D341Med (cell line): ENCODE measurements at regions not wholly inside any gene's neighbourhood (a gene's known extent, or its start where the extent isn't known, plus 50 kb on each side); places are given as distances from the start of the nearest gene placed in this dataset.

Experiments used
- DNase-seq: peaks from one replicate; pipeline ENCODE4 v3.0.0; 2012; ENCODE audit warnings: low spot score

DNA sequence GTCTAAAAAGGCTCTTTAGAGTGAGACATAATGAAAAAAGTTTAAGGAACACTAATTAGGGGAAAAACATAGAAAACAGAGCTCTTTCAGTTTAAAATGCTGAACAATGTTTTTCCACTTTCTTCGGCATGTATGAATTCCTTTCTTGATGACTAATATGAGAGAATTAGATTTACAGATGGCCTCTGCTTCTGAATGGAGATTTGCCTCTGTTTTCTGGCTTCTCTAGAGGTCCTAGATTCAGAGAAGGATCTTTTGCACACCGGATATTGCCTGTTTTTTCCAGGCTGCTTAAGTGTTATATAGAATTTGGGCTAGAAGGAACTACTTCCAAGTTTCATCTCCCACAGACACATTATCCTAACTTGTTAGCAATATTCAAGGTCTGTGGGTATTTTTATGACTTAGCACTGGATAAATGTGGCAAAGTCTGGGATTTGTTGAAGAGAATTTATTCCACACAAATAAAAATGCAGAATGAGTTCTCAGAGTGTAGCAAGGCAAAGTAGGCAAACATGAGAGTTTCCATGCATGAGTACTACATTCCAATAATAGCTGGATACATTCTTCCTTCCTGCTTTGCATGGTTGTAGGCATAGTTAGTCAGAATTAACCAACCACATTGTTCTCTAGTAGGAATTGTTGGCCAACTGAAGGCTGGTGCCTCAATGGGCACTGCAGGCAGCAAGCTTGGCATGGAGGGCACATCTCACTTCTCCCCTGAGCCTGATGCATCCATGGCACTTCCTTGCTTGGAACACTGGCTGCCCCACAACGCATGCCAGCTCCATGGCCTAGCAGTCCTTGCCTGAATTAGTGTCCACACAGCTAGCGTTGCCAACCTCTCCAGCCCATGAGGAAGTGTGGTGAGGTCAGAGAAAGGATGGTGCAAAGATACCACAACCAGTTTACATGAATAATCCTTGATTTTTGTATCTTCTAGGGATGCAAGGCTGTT lies 224.2 kb downstream of the CLIC5 start:
- no peak for DNase-seq

DNA sequence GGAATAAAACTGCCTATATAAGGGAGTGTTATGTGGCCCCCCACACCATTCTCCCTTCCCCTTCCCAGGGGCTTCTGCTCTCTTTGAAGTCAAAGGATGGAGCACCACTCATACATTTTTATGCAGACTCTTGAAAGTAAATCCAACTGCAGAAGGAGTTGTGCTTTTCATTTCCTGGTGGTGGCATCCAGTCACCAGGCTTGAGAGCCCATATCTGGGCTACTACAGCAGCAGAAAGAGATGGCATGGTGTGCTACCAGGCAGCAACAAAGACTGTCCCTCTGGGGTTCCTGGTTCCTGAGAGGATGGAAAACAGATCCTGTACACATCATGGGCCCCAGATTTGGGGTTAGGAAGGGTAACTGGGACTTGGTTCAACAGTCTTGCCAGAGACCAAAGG lies 226.4 kb downstream of the CLIC5 start:
- DNase-seq, result no peak

DNA sequence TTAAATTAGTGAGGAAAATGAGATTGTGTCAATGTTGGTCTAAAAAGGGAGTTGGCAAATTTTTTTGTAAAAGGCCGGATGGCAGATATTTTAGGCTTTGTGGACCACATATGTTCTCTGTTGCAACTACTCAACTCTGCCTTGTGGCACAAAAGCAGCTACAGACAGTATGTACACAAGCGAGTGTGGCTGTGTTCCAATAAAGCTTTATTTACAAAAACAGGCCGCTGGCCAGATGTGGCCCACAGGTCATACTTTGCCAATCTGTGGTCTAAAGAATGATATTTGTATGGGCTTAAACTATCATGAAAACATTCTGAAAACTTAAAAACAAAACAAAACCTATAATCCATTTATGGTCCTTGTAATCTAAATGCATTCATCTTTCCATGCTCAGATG lies 228.3 kb downstream of the CLIC5 start:
- no peak for DNase-seq

DNA sequence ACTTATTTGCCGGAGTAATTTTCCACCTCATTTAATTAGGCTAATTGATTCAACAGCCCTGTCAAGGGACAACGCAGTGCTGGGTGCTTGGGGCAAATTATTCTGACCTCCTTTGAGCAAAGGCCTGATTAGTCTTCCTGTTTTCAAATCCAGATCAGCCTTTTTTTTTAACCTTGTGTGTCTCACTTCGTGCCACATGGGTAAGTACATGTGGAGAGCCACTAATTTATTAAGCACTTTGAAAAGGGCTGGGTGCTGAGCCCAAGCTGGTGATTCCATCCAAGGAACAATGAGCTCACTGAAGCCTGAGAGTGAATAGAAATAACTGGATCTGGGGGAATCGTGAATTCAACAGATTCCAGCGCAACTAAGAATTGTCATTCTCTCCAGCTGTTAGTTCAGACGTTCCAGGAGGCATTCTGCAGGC lies 229.3 kb downstream of the CLIC5 start:
- DNase-seq, result no peak

DNA sequence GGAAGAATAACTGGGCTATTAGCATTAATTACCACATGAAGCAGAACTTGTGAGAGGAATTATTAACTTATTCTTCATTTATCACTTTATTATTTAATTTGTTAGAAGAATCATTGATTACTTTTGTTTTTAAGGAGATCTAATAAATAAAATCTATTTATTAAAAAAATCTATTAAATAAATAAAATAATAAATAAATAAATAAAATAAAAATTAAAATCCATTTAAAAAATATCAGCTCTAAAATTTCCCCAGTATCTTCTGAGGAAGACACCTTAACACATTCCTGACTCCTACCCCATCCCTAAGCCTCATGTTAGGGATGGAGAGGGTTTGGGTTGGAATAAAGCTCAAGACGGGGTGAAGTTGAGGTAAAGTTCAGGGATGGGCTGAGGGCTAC lies 231.4 kb downstream of the CLIC5 start:
- DNase-seq, result no peak

DNA sequence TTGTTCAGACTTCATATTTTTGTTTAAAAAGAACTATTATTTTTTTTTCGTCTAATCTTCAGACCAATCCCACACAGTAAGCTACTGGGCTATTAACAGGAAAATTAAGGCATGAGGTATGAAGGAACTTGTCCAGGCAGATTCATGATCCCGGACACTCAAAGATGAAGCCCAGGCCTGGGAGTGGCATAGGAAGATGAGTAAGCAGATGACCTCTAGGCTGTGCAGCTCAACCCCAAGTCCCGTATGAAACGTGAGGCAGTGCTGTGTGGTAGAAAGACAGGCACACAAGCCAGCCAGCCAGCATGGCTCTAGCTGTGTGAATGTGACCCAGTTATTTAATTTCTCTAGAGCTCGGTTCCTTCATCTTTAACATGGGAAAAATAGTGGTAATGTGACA lies 231.9 kb downstream of the CLIC5 start:
- no peak for DNase-seq

DNA sequence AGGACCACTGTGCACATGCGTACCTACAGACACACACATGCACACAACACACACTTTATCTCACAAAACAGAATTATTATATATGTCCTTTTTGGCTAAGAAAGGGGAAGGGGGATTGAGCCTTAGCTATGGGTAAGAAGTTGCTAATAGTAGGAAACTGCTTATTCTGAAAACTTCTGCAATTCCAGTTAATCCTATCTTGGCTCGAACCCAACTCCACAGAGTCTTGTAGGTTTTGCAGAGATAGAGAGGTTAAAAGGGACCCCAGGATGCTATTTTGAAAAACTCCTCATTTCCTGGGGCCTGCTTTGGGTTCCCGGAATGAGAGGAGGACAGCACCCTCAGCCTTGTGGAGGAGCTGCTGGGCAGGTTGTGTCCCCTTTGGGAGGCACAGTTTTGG lies 233.8 kb downstream of the CLIC5 start:
- DNase-seq, result no peak

DNA sequence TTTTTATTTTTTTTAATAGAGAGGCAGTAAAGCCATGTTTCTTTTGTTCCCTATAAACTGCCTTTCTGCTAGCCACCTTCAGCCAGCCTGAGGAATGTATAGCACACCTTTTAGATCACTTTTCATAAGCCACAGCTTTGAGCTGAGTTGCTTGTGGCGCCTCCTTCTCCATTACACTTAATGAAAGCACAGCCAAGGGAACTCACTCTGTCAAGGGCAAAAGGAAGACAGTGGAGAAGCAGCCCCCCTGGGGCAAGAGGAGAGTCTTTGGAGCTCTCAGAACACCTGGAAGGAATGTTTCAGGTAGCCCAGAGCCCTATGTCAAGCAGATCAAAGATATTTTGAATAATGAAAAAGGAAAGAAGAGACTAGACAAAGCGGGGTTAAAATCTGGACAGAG lies 235.1 kb downstream of the CLIC5 start:
- DNase-seq, result no peak

DNA sequence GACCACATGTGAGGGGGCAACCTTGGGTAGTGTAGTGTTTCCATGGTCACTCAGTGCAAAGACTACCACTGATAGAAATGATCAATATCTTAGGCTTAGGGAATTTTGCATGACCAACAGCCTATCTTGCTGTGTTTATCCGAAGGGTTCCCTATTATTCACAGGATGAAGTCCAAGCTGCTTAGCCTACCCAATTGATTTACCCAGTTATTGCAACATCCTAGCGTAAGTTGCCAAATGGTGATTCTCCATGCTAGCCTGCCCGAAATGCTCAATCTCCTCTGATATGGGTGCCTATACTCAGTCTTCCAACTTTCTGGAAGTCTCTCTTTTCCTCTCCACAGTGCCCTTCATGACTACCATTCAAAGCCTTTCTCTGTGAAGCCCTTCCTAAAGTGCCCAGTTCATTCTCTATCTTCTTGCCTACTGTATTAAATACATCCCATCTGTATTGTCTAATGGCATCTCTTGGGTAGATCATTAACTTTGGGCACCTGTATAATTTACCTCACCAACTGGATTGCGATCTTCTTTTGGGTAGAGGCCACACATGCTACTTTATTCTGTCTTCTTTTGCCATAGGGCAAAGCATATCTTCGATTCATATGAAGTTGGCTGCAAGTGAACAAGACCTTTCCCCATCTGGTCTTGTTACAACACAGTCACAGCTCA lies 240.5 kb downstream of the CLIC5 start:
- DNase-seq, result no peak

DNA sequence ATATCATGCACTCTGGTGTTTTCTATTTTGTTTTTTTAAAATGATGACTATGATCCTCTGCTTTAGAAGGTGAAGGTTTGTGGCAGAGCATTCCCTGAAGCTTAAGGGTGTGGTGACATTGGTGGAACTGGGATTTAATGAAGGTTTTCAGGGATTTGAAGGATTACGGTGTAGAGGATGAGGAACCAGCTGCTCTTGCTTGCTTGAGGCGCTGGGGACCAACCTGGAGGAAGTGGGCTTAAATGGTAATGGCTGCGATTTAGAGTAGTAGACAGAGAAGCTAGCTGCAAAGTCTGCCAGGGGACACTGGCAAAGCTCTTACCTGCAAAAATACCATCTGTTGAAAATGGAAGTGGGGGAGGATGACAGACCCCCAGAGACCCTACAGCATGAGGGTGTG lies 241.8 kb downstream of the CLIC5 start:
- DNase-seq, result no peak

DNA sequence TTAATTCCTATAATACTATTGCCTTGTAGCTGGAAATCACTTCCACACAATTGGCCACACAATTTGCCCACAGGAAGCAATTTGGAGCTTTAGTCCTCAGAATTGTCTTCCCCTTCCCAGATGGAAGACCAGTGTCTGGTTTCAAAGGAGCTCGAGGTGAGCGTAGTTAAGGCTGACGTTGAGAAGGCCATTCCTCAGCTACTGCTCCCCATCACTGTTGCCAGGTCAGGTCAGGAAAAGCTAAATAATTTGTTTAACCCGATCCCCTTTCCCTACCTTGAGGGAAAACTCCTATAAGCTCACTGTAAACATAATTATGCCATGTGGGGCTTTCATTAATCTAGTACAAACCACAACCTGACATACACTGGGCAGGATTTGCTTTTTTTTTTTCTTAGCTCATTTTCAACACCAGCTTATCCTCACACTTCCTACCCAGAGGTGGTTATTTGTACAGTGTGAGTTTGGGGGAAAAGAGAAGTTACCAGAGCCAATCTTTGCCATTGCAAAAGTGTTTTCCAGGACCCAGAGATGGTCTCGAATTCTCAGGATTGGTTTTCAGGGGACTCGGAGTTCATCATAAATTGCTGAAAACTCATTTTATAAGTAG lies 242.7 kb downstream of the CLIC5 start:
- no peak for DNase-seq

DNA sequence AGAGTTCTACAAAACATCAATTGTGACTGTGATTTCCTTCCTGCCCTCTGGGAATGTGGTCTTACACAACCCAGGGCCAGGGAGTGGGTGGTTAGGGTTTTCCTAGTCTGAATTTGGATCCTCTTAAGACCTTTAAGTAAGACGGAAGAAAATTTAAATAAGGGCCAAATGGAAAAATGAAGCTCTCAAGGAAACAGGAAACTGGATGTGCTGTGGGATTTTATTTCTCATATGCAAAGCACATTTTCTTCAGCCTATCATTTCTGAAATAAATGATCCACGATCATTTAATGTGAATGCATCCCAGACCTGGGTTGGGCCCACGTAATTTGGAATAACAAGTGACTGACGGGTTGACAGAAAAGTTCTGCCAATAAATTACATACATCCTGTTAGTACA lies 243.6 kb downstream of the CLIC5 start:
- DNase-seq, result no peak

DNA sequence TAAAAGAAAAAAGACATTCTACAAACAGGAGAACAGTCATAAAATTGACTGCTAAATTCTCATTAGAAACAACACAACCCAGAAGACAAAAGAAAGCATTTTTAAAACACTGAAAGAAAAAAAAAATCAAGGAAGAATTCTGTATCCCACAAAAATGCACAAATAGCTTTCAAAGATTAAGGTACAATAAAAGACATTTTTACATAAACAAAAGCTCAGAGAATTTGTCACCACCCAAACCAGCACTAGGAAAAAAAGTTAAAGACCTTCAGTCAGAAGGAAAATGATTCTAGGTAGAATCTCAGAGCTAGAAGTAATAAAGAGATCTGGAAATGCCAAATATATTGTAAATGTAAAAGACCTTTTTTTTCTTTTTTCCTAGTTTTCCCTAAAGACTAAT lies 252.4 kb downstream of the CLIC5 start:
- DNase-seq, result no peak

DNA sequence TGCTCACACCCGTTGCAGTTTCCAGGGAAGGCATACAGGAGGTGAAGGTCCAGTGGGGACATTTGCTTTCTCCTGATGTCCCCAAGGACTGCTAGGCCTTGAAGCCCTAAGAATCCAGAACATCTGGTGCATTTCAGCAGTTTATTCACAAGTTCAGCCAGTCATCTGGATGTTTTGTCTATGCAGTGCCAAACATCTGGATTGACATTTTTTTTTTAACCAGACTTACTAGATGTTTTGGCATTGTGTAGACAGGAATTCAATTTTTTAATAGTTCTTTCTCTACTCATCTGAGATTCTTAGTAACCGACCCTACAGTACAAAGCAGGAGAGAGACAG lies 256.2 kb downstream of the CLIC5 start:
- DNase-seq, result no peak

DNA sequence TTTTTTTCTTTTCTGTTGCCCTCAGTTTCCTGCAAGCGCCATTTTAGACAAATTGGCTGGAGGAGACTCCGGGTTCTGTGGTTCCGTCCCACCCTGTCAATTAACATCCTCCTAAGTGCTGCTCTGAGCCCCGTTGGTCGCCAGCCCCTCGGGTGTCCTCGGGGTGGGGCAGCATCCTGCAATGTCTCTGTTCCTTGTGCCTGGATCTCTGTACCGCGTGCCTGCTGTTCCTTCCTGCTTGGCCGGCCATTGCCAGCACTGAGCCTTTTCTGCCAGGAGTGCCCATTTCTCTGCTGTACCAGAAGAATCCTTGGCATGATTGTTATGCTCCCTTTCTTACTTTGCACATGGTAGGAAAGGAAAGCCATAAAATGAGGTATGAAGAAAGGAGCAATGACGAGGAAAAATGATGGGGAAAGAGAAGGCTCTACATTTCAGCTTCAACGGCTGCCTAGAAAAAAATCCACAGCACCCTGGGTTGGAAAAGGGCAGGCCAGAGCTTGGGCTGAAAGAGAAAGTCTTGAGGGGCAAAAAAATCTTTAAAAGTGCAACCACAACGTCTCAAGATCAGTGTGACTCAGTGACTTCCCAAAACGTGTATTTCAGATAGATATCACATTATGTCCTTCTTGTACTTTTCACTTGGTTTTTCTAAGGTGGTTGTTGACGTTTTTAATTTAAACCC lies 256.7 kb downstream of the CLIC5 start:
- DNase-seq, result no peak

DNA sequence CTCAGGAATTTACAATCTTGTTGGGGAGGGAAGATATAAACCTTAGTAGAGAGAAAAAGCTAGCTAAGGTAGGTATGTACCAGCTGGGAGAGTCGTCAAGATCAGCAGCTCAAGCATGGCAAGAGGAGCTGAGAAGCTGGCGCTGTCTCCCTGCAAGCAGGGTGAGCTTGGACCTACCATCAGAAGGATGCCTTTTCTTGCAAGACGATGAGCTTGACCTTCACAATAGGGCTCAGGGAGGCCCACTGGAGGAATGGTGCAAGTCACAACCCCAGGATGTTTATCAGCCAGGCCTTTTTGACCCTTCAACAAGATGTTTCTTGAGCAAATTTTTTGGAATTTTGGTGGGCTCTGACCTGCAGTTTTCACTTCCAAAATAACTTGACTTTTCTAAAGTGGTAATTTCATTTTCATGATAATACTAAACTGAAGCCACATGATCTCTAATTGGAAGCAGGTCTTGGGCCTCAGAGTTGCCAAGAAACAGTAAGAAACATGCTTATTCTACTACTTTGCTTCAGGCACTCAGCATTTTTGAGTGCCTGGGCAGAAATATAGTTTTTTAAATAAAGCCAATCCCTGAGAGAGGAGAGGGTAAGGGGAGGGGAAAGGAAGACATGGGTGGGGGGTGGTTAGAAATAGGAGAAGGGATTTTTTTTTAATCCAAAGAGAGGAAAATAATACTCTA lies 258.1 kb downstream of the CLIC5 start:
- DNase-seq, result no peak

DNA sequence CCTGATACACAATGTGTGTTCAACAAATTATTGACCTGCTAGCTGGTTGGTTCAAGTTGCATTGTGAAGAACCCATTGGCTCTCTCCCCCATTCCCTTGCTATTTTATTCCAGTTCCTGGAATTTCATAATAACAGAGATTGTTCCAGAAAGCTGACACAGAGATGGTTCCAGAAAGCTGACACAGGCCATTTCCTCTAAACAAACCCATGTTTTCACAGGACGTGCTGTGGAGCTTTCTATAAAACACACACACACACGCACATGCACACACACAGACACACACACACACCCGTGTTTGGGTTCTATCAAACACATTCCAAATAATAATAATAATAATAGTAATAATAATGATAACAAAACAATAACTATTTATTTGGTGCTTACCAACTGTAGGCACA lies 259.1 kb downstream of the CLIC5 start:
- no peak for DNase-seq

DNA sequence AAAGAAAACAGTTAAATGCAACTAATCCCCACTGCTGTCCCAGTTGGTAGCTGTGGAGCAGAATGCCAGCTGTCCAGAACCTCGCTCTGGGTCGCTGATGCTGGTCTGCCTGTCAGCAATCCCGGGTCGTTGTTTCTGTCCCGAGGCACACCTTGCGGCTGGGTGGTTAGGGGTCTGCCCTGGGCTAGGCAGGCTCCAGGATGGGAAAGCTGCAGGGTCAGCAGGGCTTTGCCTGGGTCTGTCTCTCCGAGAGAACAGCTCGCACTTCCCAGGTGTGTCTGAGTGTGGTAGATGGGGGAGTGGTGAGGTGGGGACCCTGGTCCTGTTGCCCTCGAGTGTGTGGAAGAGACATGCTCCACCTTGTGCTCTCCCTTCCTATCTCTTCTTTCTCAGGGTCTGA lies 261.2 kb downstream of the CLIC5 start:
- no peak for DNase-seq

DNA sequence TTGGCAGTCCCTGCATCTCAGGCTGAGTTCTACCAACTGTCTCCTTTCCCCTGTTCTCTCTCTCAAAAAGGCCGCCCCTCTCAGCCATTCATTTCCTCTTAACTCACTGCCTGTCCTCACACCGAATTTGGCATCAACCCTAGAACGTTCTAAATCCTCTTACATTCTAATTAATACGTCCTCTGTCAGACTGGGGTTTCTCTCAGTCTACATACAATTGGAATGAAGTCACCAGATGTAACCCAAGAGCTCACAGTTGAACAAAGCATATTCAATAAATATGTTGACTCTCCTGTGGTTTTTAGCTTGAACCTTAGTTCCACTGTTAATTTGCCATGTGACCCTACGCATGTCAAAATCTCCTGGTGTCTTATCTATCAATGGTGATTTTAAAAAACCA lies 269.6 kb downstream of the CLIC5 start:
- no peak for DNase-seq

DNA sequence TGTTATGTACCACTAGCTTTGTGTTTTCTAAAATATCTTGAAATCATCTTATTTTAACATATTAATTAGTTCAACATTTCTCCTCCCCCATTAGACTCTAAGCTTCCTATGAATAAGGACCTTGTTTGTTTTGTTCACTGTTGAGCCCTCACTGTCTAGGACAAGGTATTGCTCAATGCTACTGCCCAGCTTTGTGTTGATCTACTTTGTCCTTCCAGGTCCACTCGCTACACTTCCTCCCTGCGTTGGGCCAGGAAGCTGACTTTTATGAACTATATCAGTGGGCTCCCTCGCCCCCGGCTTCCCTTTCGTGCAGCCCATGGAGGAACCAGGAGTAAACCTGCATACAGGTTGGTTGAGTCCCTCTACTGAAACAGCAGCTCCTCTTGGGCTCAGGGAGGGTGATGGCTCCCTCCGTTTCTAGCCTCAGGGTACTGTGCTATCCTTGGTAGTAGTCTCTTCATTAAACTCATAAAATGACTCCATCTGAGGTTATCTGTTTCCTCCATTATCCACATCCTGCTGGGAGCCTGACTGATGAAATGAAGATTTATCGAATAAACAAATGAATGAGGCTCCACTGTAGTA lies 272.5 kb downstream of the CLIC5 start:
- no peak for DNase-seq

DNA sequence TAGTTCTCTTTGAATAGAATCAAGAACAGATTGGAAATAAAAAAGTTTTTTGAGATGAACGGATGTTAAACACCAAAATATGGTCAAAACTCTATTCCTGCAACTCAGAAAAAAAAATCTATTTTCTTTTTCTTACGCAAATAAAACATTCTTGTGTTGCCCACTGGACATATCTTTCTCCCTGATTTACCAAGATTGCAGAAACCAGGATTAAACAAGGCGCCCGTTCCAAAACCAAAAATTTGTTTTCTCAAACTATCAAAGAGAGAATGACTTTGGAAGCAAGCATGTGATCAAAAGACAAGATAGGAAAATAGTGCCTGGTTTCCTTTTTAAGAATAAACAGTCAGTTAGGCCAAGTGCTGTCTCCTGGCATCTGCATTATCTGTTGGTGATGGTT lies 273.1 kb downstream of the CLIC5 start:
- no peak for DNase-seq
